Activated gamma-delta T cell (primary cell): ENCODE measurements at regions not wholly inside any gene's neighbourhood (a gene's known extent, or its start where the extent isn't known, plus 50 kb on each side); places are given as distances from the start of the nearest gene placed in this dataset.

Experiments used
- DNase-seq: peaks from one replicate; lab custom pipeline; 2025; lab: John Stamatoyannopoulos, UW

DNA sequence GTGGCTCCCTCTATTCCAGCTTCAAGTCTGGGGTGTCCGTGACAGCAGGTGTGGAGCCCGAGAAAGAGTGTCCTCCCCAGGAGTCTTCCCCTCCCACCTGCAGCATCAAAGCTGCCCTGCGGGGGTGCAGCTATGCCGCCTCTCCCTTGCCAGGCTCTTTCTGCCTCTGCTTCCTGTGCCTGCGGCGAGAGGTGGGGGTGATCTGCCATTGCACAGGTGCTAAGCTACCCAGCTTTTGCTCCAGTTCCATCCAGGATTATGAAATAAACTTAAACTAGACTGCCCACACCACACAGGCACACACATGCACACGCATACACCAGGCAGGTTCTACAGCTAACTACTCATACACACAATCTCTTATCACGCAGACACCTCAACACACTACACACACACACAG lies 104.7 kb upstream of the CLDN10 start:
- DNase-seq = no peak

DNA sequence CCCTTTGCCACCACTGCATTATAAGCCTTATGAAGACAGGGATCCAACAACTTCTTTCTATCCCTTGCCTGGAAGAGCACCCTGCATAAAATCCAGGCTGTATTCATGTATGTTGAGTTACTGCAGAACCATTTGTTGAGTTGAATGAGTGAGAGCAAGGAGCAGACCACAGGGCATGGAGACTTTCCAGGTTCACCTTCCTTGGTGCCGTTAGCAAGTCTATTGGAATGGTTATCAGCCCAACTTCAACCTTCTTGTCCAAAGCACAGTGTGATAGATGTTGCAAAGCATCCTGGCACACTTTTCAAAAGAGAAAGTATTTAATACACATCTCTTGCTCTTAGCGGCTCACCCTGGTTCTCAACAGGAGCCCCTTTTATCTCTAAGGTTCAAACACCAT lies 100.9 kb upstream of the CLDN10 start:
- DNase-seq = no peak

DNA sequence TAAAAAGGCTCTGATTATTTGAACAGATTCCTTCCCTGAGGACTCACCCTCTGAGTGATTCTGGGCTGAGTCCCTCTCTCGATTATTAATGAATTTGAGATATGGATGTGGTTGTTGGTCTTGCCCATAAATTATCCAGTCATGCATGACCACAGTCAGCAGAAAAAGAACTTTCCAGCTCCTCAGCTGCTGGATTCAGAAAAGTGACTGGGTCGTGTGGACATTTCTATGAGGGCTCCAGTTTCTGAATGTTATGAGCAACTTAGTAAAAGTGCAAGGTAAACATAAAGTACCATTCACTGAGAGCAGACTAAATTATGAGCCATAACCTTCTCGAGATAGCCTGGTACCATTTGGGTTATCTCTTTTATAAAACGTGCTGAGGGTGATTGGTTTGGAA lies 100.1 kb upstream of the CLDN10 start:
- DNase-seq = no peak

DNA sequence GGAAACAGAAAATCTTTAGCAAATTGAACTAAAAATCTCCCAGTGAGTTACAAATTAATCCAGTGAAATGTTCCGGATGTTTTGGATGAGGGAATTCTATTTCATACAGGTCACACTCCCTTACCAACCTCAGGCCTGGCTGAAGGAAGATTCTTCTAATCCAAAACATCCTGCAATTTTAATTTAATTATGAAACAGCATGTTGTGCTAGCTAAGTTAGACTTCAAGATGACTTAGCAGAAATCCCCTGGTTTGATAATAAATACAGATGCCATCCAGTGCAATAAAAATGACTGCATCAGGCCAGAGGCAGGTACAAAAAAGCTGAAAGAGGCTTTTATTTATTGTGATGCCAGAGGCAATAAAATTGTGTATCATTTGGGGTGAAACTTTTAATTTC lies 96.7 kb upstream of the CLDN10 start:
- DNase-seq = no peak

DNA sequence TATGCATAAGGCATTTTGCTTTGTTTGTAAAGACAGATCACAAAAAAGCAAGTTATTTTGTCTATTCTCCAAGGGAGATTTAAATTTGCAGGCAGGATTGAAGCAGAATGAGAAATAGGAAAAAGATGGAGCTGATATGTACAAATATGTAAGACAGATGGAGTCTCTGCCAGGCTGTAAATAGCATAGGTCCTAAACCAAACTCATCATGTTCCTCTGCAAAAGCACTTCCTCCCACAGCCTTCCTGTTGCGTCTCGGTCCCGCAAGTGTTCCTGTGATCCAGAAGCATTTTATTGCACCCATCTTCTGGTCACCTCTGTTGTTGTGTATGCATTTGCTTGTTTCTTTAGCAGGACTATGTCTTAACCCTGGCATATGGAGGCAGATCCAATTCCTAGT lies 95.7 kb upstream of the CLDN10 start:
- no peak for DNase-seq

DNA sequence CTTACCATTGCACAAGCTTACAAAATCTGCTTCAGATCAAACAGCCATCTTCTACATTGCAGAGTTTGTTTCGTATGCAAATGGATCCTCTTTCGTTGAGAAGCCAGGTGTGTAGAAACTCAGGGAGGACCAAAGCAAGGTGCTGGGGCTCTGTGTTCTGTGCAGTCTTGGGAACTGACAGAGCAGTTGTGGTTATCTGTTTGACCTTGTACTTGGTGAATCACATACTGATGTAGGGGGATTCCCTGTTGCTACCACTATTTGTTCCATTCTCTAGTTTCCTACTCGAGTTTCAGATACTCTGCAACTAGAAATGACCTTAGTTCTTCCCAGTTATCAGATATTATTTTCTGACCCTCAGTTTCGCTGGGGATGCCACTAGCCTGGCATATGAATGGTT lies 95.2 kb upstream of the CLDN10 start:
- no peak for DNase-seq

GRCh38 chr13:95462801-95463200 lies 89.7 kb upstream of the CLDN10 start:
- DNase-seq = no peak

DNA sequence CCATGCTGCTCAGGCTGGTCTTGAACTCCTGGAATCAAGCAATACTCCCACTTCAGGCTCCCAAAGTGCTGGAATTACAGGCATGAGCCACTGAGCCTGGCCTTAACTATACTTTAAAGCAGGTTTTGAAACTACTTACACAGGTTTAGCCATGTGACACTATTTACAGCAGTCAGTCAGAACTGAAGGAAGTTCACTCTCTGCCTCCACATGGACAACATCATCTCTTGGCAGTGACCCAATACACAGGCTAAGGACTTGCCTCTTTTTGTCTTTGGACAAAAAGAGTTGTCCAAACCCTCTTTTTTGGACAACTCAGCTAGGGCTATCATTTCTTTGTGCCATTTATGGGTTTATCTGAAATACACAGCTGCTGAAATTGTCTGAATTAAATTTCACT lies 89.0 kb upstream of the CLDN10 start:
- no peak for DNase-seq

DNA sequence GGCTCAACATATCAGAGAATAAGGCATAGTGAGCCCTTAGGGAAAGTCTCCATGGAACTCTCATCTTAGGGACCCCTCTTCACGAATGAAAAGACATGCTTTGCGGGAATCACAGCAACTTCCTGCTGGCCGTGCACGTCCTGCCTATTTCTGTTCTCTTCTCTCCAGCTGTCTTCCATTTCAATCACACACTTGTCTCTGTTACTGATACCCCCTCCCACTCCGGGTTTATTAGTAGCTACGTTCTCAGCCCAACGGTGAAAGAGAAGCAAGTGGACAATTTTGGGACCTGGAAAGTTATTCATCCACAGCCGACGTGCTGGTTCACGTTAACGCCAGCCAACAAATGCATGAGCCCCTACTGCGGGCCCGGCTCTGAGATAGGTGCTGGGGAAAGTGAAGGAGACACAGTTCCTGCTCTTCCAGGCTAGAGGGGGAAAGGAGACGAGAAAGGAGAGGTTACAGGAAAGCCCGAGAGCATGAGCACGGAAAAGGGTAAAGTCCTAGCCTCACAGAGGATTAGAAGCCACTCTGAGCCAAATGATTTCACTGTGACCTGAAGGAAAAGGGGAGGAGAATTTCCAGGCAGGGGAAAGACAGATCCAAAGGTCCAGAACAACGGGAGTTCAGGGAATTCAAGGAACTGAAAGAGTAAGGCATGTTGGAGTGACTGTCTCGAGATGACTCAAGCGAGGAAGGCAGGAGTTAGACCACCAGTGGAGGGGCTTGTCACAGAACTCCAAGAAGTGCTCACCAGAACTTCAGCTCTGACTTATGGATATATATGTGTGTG lies 81.8 kb upstream of the CLDN10 start:
- no peak for DNase-seq

- DNase-seq = no peak
These were observed 80.6 kb upstream of the CLDN10 start for GRCh38 chr13:95471960-95472359.

- DNase-seq = no peak
These were observed 77.5 kb upstream of the CLDN10 start for GRCh38 chr13:95474992-95475391.

- DNase-seq = no peak
These were observed 75.3 kb upstream of the CLDN10 start for GRCh38 chr13:95477187-95477586.

DNA sequence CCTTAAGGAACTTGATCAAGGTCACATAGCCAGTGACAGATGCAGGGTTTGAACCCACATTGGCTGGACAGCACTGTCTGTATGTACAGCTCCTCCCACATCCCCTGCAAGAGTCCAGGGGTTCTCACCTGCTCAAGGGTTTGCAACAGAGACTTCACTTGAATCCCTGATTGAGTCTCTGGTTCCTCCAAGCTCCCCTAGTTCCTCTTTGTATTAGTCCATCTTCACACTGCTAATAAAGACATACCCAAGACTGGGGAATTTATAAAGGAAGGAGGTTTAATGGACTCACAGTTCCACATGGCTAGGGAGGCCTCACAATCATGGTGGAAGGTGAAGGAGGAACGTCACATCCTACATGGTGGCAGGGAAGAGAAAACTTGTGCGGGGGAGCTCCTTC lies 72.8 kb upstream of the CLDN10 start:
- DNase-seq = no peak

DNA sequence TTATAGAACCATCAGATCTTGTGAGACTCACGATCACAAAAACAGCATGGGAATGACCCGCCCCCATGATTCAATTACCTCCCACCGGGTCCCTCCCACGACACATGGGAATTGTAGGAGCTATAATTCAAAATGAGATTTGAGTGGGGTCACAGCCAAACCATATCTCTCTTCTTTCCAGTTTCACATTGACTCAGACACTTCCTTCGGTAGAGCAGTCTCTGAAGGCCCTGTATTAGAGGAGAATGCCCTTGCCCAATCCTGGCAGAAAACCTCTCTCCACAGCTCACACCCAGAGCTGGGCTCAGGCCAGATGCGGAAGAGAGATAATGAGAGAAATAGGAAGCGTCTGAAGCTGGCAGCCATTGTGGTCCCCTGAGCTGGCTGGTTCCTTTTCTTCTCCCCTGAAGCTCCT lies 72.4 kb upstream of the CLDN10 start:
- DNase-seq = no peak

DNA sequence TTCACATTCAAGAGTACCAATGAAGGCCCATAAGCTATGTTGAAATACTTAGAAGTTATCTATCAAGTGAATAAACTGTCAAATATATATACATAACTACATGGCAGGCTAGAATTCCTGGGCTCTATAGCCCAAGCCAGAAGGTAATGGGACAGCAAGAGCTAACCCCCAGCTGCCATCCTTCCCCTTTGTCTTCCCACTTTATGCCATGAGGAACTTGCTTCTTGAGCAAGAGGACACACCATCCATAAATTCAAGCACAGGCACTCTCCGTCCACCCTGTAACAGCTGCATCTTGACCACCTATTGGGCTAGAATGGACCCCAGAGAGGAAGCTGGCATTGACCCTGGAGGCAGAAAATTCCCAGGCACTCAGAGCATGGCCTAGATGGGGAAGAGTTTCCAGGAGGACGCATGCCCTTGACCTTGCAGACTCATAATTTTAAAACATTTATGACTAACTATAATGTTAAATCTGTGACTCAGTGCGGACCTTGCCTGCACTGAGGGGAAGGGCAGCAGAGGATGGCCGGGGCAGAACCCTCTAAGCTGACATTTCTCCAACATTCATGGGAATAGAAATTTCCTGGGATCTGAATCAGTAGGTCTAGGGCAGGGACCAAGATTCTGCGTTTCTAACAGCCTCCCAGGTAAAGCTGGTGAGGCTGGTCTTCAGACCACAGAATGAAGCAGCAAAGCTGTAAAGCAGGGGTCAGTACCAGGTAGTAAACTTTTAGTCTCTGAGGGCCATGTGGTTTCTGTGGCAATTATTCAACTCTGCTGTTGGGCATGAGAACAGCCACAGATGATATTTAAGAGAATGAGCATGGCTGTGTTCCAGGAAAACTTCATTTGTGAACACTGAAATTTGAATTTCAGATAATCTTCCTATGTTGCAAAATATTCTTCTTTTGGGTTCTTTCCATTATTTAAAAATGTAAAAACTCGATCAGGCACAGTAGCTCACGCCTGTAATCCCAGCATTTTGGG lies 71.4 kb upstream of the CLDN10 start:
- no peak for DNase-seq

GRCh38 chr13:95484052-95484451 lies 68.5 kb upstream of the CLDN10 start:
- DNase-seq = no peak

- DNase-seq = no peak
These were observed 67.4 kb upstream of the CLDN10 start for GRCh38 chr13:95485045-95485517.

- DNase-seq = no peak
These were observed 66.9 kb upstream of the CLDN10 start for GRCh38 chr13:95485518-95486144.

DNA sequence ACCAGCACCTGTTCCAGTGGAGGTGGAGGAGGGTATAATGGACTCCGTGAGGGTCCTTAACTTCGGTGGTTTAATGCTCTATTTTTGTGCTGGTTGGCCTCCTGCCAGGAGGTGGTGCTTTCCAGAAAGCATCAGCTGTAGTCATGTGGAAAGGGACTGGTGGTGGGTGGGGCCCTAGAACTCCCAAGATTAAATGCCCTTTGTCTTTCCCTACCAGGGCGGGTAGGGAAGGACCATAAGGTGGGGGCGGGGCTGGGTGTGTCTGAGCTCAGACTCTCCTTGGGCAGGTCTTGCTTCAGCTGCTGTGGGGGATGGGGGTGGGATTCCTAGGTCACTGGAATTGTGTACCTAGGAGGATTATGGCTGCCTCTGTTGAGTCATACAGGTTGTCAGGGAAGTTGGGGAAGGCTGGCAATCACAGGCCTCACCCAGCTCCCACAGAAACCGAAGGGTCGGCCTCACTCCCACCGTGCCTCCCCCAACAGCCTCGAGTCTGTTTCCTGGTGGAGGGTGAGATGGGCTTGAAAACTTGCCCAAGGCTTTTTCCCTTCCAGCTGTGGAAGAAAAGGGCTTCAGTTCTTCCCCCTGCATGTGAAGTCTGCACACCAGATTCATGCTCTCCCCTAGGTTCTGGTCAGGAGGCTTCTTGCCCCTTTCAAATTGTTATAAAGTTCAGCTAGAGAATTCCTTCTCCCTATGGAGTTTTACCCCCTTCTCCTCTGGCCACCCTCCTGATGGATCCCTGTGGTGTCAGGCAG lies 60.3 kb upstream of the CLDN10 start:
- no peak for DNase-seq

GRCh38 chr13:95494082-95494681 lies 58.3 kb upstream of the CLDN10 start:
- no peak for DNase-seq

DNA sequence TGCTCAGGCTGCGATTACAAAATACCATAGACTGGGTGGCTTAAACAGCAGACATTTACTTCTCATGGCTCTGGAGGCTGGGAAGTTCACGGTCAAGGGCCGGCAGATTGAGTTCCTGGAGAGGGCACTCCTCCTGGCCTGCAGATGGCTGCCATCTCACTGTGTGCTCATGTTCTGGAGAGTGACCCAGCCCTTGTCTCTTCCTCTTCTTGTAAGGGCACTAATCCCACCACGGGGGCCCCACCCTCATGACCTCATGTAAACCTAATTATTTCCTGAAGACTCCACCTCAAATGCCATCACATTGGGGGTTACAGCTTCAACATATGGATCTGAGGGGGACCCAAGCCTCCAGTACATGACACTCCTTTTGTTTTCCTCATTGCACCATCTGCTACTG lies 56.0 kb upstream of the CLDN10 start:
- DNase-seq = no peak
